ENCODE measurements at regions not wholly inside any gene's neighbourhood (a gene's known extent, or its start where the extent isn't known, plus 50 kb on each side); places are given as distances from the start of the nearest gene placed in this dataset.

DNA sequence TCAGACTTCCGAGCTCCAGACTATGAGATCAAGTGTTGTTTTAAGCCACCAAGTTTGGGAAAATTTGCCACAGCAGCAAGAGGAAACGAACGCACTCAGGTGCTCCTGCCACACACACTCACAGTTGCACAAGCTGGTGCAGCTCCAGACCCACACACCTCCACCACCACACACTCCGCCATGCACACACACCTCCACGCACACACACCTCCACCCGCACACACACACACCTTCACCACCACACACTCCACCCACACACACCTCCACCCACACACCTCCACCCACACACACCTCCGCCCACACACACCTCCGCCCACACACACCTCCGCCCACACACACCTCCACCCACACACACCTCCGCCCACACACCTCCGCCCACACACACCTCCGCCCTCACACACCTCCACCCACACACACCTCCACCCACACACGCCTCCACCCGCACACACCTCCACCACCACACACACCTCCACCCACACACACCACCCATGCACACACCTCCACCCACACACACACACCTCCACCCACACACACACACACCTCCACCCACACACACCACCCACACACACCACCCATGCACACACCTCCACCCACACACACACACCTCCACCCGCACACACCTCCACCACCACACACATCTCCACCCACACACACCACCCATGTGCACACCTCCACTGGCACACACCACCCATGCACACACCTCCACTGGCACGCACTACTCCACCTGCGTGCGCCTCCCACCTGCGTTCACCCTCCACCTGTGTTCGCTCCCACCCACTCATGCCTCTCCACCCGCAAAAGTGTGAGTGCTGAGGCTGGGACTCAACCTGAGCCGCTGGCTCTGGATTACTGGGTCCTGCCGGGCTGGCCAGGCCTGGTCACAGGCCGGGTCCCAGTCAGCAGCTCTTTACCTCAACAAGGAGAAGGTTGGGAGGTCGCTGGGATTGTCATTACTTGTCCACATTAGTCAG lies 175.6 kb downstream of the BMP7 start:
- intact Hi-C loops (cut with DNase I): loop anchor here (5.0 kb wide), 1 partner anchor 256 kb away; no protein-coding TSS in a partner anchor
- Histone ChIP-seq H3K27me3 (no peaks in the 10 kb centered on the region), H3K9me3 (no peaks in the 10 kb centered on the region), H3K36me3 (no peaks in the 10 kb centered on the region), H3K4me1 (no peaks in the 10 kb centered on the region), H3K27ac (no peak overlapping the region), H3K4me3 (no peak overlapping the region)
- TF ChIP-seq CTCF (IDR thresholded peaks at IDR 0.05): no peak
- DNase-seq (ENCODE audit: low spot score in 2 of 2): no peak

DNA sequence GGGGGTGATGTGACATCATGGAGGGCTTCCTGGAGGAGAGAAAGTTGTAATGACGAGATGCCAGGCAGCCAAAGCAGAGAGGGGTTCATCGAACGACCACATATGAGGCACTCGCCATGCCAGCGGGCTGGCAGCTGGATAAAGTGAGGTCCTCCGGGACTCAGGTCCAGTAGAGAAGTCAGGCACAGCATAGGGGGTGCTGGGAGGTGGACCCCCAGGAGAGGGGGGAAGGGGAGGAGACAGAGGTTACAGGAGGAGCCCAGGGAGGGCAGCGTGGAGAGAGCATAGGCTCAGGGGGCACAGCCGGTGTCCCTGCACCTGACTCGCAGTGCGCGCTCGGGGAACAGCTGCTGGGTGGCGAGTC lies 174.7 kb downstream of the BMP7 start:
- no peak for DNase-seq (ENCODE audit: low spot score in 2 of 2)
- H3K4me1 ChIP-seq: no peaks in the 10 kb centered on the region
- intact Hi-C loops (cut with DNase I): loop anchor here (5.0 kb wide), 1 partner anchor 256 kb away; no protein-coding TSS in a partner anchor
- H3K27ac ChIP-seq: no peak overlapping the region
- no peaks in the 10 kb centered on the region for H3K9me3 ChIP-seq
- no peaks in the 10 kb centered on the region for H3K27me3 ChIP-seq
- no peak overlapping the region for H3K4me3 ChIP-seq
- TF ChIP-seq CTCF (IDR thresholded peaks at IDR 0.05): no peak
- H3K36me3 ChIP-seq: no peaks in the 10 kb centered on the region

- no peak for DNase-seq (ENCODE audit: low spot score in 2 of 2)
- TF ChIP-seq CTCF (IDR thresholded peaks at IDR 0.05): peak in 2 of 3 experiments; percentile 10 to 43
- H3K4me3 ChIP-seq: no peak overlapping the region
- H3K36me3 ChIP-seq: no peaks in the 10 kb centered on the region
- H3K27ac ChIP-seq: no peak overlapping the region
- H3K9me3 ChIP-seq: no peaks in the 10 kb centered on the region
- intact Hi-C loops (cut with DNase I): loop anchor here (5.0 kb wide), 1 partner anchor 255 kb away; no protein-coding TSS in a partner anchor
- H3K4me1 ChIP-seq: no peaks in the 10 kb centered on the region
- H3K27me3 ChIP-seq: no peaks in the 10 kb centered on the region
Observed at GRCh38 chr20:57092112-57092899, 174.1 kb downstream of the BMP7 start.

GRCh38 chr20:57092900-57093530 lies 173.4 kb downstream of the BMP7 start:
- TF ChIP-seq CTCF (IDR thresholded peaks at IDR 0.05): no peak
- no peaks in the 10 kb centered on the region for H3K9me3 ChIP-seq
- H3K27ac ChIP-seq: no peak overlapping the region
- no peak for DNase-seq (ENCODE audit: low spot score in 2 of 2)
- intact Hi-C loops (cut with DNase I): loop anchor here (5.0 kb wide), 1 partner anchor 254 kb away; no protein-coding TSS in a partner anchor
- no peaks in the 10 kb centered on the region for H3K27me3 ChIP-seq
- H3K4me1 ChIP-seq: no peaks in the 10 kb centered on the region
- no peaks in the 10 kb centered on the region for H3K36me3 ChIP-seq
- H3K4me3 ChIP-seq: no peak overlapping the region

DNA sequence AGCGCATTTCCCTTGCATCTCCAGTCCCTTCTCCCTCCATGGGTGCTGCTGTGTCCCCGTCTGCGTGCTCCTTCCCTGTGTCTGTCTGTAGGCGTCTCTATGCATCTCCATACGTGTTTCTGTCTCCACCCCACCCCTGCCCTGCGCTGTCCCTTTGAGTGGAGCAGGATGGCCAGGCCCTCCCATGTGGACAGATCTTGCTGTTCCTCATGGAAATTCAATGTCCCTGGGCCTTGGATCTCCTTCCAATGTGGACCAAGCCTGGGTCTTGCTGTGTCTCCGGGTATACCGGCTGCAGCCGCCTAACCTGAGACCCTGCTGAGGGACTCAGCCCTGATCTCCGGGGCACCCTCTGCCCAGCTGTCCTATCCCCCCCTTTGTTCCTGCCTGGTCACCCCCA lies 172.7 kb downstream of the BMP7 start:
- H3K9me3 ChIP-seq: no peaks in the 10 kb centered on the region
- H3K27ac ChIP-seq: no peak overlapping the region
- intact Hi-C loops (cut with DNase I): loop anchor here (5.0 kb wide), 1 partner anchor 254 kb away; no protein-coding TSS in a partner anchor
- no peak for DNase-seq (ENCODE audit: low spot score in 2 of 2)
- H3K27me3 ChIP-seq: no peaks in the 10 kb centered on the region
- H3K36me3 ChIP-seq: no peaks in the 10 kb centered on the region
- H3K4me1 ChIP-seq: no peaks in the 10 kb centered on the region
- no peak for TF ChIP-seq CTCF (IDR thresholded peaks at IDR 0.05)
- H3K4me3 ChIP-seq: no peak overlapping the region

Data from ascending aorta (tissue), 2 donors.